ENCODE measurements at regions not wholly inside any gene's neighbourhood (a gene's known extent, or its start where the extent isn't known, plus 50 kb on each side); places are given as distances from the start of the nearest gene placed in this dataset.

DNA sequence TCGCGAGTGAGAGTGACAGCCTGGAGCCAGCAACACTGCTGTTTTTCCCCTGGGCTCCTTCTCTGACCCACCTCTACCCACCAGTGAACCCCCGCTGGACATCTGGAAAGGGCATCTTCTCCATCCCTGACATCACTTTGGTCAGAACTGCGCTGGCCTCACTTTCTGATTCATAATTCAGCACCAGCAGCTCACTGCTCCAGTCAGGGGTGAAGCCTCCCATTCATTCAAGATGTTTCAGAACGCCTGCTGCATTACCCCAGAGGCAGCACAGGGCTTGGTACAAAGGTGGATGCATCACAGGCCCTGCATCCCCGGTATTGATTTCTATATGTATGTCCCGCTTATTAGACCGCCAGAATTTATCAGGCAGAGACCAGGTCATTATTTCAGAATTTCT, 182.8 kb upstream of the TSHZ3 start:
- H3K27me3 Mint-ChIP-seq (ENCODE audit: low read depth, poor library complexity) = peaks cover 7% of the 10 kb centered on the region
- H3K27ac Mint-ChIP-seq = no peak overlapping the region
- H3K4me1 Mint-ChIP-seq = peaks cover 14% of the 10 kb centered on the region
- H3K4me3 Mint-ChIP-seq = no peak overlapping the region
- no peaks in the 10 kb centered on the region for H3K36me3 Mint-ChIP-seq (ENCODE audit: low read depth)
- DNase-seq = no peak
- no peaks in the 10 kb centered on the region for H3K9me3 Mint-ChIP-seq
- no peak for TF ChIP-seq CTCF (IDR thresholded peaks at IDR 0.05)

DNA sequence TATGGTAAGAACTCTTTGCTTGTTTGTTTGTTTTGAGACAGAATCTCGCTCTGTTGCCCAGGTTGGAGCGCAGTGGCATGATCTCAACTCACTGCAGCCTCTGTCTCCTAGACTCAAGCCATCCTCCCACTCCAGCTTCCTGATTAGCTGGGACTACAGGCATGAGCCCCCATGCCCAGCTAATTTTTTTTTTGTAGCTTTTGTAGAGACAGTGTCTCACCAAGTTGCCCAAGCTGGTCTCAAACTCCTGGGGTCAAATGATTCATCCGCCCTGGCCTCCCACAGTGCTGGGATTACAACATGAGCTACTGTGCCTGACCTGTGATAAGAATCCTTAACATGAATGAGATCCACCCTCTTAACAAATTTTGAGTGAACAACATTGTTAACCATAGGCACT, 183.9 kb upstream of the TSHZ3 start:
- Mint-ChIP-seq H3K9me3 (peaks cover 10% of the 10 kb centered on the region), H3K36me3 (ENCODE audit: low read depth) (no peaks in the 10 kb centered on the region), H3K27ac (no peak overlapping the region), H3K4me3 (no peak overlapping the region), H3K4me1 (peaks cover 14% of the 10 kb centered on the region), H3K27me3 (ENCODE audit: low read depth, poor library complexity) (peaks cover 7% of the 10 kb centered on the region)
- DNase-seq = no peak
- TF ChIP-seq CTCF (IDR thresholded peaks at IDR 0.05) = no peak

GRCh38 chr19:31534231-31534630, 185.0 kb upstream of the TSHZ3 start:
- H3K9me3 Mint-ChIP-seq = peaks cover 15% of the 10 kb centered on the region
- H3K27ac Mint-ChIP-seq = no peak overlapping the region
- peaks cover 14% of the 10 kb centered on the region for H3K4me1 Mint-ChIP-seq
- H3K4me3 Mint-ChIP-seq = no peak overlapping the region
- peaks cover 7% of the 10 kb centered on the region for H3K27me3 Mint-ChIP-seq (ENCODE audit: low read depth, poor library complexity)
- TF ChIP-seq CTCF (IDR thresholded peaks at IDR 0.05) = no peak
- DNase-seq = no peak
- H3K36me3 Mint-ChIP-seq (ENCODE audit: low read depth) = no peaks in the 10 kb centered on the region

GRCh38 chr19:31534786-31535657, 185.8 kb upstream of the TSHZ3 start:
- H3K27ac Mint-ChIP-seq = peak overlapping the region; percentile 6

DNA sequence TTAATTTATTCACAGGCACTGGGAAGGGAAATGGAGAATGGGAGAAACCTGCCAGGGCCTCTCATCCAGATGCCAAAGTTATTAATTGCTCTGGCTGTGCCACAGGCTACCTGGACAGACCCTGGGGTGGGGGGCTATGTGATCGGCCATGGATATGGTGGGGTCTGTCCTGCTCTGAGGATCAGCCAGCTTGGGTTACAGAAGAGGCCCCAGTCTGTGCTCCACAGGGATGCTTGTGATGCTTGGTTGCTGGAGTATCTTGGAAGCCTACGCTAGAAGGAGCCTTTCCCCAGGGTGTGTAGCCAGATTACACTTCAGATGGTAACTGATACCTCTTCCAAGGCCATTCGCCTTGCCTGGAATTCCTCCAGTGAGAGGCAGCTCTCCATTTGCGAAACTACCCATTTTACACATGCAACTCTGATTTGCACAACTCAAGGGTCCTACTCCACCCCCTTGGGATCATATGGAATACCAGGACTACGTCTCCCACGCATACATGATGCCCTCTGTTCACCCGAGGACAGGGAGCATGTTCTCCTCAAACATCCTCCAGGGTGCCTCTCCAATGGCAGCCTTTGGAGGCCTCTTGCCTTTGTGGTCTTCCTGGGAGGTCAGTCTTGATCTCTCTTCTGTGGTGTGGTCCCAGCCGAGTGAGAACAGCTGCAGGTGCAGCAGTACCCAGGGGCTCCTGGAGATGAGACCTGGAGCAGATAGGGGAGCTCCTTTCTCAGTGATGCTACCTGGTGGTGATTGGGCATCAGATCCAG, 186.6 kb upstream of the TSHZ3 start:
- H3K27ac Mint-ChIP-seq = no peak overlapping the region
- TF ChIP-seq CTCF (IDR thresholded peaks at IDR 0.05) = no peak
- no peak overlapping the region for H3K4me3 Mint-ChIP-seq
- no peak for DNase-seq
- H3K36me3 Mint-ChIP-seq (ENCODE audit: low read depth) = no peaks in the 10 kb centered on the region
- H3K4me1 Mint-ChIP-seq = peaks cover 14% of the 10 kb centered on the region
- peaks cover 15% of the 10 kb centered on the region for H3K9me3 Mint-ChIP-seq
- H3K27me3 Mint-ChIP-seq (ENCODE audit: low read depth, poor library complexity) = peaks cover 15% of the 10 kb centered on the region

More at GRCh38 chr19:31534786-31535657, 185.8 kb upstream of the TSHZ3 start:
- peaks cover 15% of the 10 kb centered on the region for H3K9me3 Mint-ChIP-seq
- no peak for DNase-seq
- no peaks in the 10 kb centered on the region for H3K36me3 Mint-ChIP-seq (ENCODE audit: low read depth)
- H3K4me3 Mint-ChIP-seq = no peak overlapping the region
- H3K27me3 Mint-ChIP-seq (ENCODE audit: low read depth, poor library complexity) = peaks cover 12% of the 10 kb centered on the region
- peaks cover 14% of the 10 kb centered on the region for H3K4me1 Mint-ChIP-seq
- no peak for TF ChIP-seq CTCF (IDR thresholded peaks at IDR 0.05)

Measured in nephron progenitor cell (in vitro differentiated cells).